NCI-H510A (cell line): ENCODE measurements at regions not wholly inside any gene's neighbourhood (a gene's known extent, or its start where the extent isn't known, plus 50 kb on each side); places are given as distances from the start of the nearest gene placed in this dataset.

Experiments used
- DNase-seq: peaks from one replicate; lab custom pipeline; 2025; lab: John Stamatoyannopoulos, UW

- DNase-seq: no peak
These were observed 144.2 kb upstream of the OTOS start for GRCh38 chr2:240284503-240285259.

GRCh38 chr2:240285725-240286124 lies 145.3 kb upstream of the OTOS start:
- no peak for DNase-seq

GRCh38 chr2:240286596-240286995 lies 146.1 kb upstream of the OTOS start:
- DNase-seq: no peak

GRCh38 chr2:240287011-240287410 lies 146.6 kb upstream of the OTOS start:
- DNase-seq: no peak

GRCh38 chr2:240287496-240288086 lies 147.1 kb upstream of the OTOS start:
- no peak for DNase-seq

GRCh38 chr2:240288087-240288521 lies 147.4 kb upstream of the GPC1 start:
- no peak for DNase-seq

GRCh38 chr2:240289701-240290431 lies 145.6 kb upstream of the GPC1 start:
- no peak for DNase-seq

- no peak for DNase-seq
These were observed 144.8 kb upstream of the GPC1 start for GRCh38 chr2:240290432-240291336.

GRCh38 chr2:240291337-240292034 lies 144.0 kb upstream of the GPC1 start:
- no peak for DNase-seq

- DNase-seq: no peak
These were observed 143.4 kb upstream of the GPC1 start for GRCh38 chr2:240292035-240292574.

- DNase-seq: no peak
These were observed 142.6 kb upstream of the GPC1 start for GRCh38 chr2:240292619-240293525.

- DNase-seq: no peak
These were observed 141.7 kb upstream of the GPC1 start for GRCh38 chr2:240293557-240294461.

GRCh38 chr2:240294514-240294913 lies 140.9 kb upstream of the GPC1 start:
- no peak for DNase-seq

- no peak for DNase-seq
These were observed 140.0 kb upstream of the GPC1 start for GRCh38 chr2:240295256-240296103.

- no peak for DNase-seq
These were observed 139.4 kb upstream of the GPC1 start for GRCh38 chr2:240296104-240296406.

GRCh38 chr2:240296476-240297255 lies 138.8 kb upstream of the GPC1 start:
- DNase-seq: no peak
